GM12873 (cell line): ENCODE measurements at regions not wholly inside any gene's neighbourhood (a gene's known extent, or its start where the extent isn't known, plus 50 kb on each side); places are given as distances from the start of the nearest gene placed in this dataset.

ENCODE experiments used
- CTCF ChIP-seq: IDR thresholded peaks from 2 replicates; pipeline ENCODE4 v1.5.1; 2012; ENCODE audit warnings: low read depth, mild to moderate bottlenecking, moderate library complexity, low read length, control low read depth; ENCODE audit not compliant: insufficient read depth; ENCODE audit errors: missing control alignments

GRCh38 chr6:105972440-105972839 lies 113.7 kb upstream of the PRDM1 start:
- no peak for TF ChIP-seq CTCF

- TF ChIP-seq CTCF: no peak
Observed at GRCh38 chr6:105968603-105969333, 117.4 kb upstream of the PRDM1 start.

- TF ChIP-seq CTCF: no peak
Observed at GRCh38 chr6:105967917-105968602, 118.1 kb upstream of the PRDM1 start.

GRCh38 chr6:105966481-105966880 lies 119.7 kb upstream of the PRDM1 start:
- TF ChIP-seq CTCF: no peak

- TF ChIP-seq CTCF: no peak
Observed at GRCh38 chr6:105964979-105965760, 121.0 kb upstream of the PRDM1 start.

- no peak for TF ChIP-seq CTCF
Observed at GRCh38 chr6:105954148-105954547, 132.0 kb upstream of the PRDM1 start.
